Esophagus muscularis mucosa (tissue), 3 donors: ENCODE measurements at regions not wholly inside any gene's neighbourhood (a gene's known extent, or its start where the extent isn't known, plus 50 kb on each side); places are given as distances from the start of the nearest gene placed in this dataset.

Source experiments
- POLR2A ChIP-seq: fragments of 450-650 bp; IDR thresholded peaks from one replicate; pipeline ENCODE4 v1.6.1; 2017; ENCODE audit warnings: antibody characterized with exemption, moderate library complexity, mild to moderate bottlenecking, low read depth
- POLR2AphosphoS5 ChIP-seq, 2 donors: sonication (generic); formaldehyde crosslinking; IDR thresholded peaks; one replicate each; pipeline ENCODE4 v1.6.1; 2017; ENCODE audit warnings: antibody characterized with exemption in 2 of 2
- TF ChIP-seq, protein P1 (sequence below), 3 experiments: fragments of 200-600 bp in 2 of 3; fragments of 450-650 bp in 1 of 3; sonication (generic) in 2 of 3; IDR thresholded peaks; one replicate each; pipeline ENCODE4 v1.5.1; 2017 to 2019; ENCODE audit warnings: antibody characterized with exemption in 3 of 3, mild to moderate bottlenecking in 2 of 3, moderate library complexity in 1 of 3

DNA sequence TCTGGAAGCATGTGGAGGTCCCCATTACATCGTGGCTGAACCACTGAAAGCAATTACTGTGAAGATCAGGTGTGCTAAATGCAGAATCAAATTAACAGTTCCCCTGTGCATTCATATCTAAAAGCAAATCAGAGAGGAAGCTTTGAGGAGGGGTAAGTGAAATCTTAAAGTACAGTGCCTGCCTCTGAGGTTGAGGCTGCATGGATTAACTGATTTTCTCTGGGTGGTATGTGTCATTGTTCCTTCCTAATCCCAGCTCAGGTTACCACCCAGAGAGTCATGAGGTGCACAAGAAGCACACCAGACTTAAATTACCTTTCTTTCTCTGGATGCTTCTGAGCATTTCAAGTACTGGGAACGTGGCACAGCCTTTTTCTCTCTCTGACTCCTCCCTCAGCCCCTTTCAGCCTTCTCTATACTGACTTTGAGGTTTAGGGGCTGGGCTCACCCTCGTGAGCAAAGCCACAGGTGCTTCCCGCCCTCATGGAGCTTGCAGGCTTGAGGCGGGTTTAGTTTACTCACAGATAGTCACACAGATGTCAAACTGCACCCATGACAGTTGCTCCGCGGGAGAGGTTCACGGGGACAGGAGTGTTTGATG is 237.6 kb upstream of the CRY1 start:
- TF ChIP-seq POLR2A = no peak
- TF ChIP-seq, protein P1, sequence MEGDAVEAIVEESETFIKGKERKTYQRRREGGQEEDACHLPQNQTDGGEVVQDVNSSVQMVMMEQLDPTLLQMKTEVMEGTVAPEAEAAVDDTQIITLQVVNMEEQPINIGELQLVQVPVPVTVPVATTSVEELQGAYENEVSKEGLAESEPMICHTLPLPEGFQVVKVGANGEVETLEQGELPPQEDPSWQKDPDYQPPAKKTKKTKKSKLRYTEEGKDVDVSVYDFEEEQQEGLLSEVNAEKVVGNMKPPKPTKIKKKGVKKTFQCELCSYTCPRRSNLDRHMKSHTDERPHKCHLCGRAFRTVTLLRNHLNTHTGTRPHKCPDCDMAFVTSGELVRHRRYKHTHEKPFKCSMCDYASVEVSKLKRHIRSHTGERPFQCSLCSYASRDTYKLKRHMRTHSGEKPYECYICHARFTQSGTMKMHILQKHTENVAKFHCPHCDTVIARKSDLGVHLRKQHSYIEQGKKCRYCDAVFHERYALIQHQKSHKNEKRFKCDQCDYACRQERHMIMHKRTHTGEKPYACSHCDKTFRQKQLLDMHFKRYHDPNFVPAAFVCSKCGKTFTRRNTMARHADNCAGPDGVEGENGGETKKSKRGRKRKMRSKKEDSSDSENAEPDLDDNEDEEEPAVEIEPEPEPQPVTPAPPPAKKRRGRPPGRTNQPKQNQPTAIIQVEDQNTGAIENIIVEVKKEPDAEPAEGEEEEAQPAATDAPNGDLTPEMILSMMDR (IDR thresholded peaks at IDR 0.05) = no peak
- no peak for TF ChIP-seq POLR2AphosphoS5 (IDR thresholded peaks at IDR 0.05)
